GM12873 (cell line): ENCODE measurements at regions not wholly inside any gene's neighbourhood (a gene's known extent, or its start where the extent isn't known, plus 50 kb on each side); places are given as distances from the start of the nearest gene placed in this dataset.

Source experiments
- TF ChIP-seq, protein P1 (sequence below): IDR thresholded peaks from 2 replicates; pipeline ENCODE4 v1.5.1; 2012; ENCODE audit warnings: low read depth, mild to moderate bottlenecking, moderate library complexity, low read length, control low read depth; ENCODE audit not compliant: insufficient read depth; ENCODE audit errors: missing control alignments

DNA sequence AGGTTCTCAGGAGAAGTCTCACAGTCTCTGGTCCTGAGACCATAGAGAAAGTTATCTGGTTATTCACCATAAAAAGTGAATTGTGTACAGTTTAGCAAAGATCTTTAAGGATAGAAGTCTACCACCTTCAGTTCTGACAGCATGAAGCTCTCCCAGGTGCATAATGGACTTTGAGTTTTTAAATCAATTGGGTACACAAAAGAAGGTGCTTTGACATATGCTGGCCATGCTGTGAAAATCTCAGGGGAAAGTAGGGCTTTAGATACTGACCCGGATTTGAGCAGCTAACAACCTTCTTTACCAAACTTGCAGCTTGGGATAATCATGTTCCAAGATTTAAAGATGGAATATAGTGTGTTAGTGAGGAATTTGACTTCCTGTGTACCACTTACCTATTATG is 264.2 kb downstream of the ZSWIM6 start:
- TF ChIP-seq, protein P1, sequence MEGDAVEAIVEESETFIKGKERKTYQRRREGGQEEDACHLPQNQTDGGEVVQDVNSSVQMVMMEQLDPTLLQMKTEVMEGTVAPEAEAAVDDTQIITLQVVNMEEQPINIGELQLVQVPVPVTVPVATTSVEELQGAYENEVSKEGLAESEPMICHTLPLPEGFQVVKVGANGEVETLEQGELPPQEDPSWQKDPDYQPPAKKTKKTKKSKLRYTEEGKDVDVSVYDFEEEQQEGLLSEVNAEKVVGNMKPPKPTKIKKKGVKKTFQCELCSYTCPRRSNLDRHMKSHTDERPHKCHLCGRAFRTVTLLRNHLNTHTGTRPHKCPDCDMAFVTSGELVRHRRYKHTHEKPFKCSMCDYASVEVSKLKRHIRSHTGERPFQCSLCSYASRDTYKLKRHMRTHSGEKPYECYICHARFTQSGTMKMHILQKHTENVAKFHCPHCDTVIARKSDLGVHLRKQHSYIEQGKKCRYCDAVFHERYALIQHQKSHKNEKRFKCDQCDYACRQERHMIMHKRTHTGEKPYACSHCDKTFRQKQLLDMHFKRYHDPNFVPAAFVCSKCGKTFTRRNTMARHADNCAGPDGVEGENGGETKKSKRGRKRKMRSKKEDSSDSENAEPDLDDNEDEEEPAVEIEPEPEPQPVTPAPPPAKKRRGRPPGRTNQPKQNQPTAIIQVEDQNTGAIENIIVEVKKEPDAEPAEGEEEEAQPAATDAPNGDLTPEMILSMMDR: no peak

DNA sequence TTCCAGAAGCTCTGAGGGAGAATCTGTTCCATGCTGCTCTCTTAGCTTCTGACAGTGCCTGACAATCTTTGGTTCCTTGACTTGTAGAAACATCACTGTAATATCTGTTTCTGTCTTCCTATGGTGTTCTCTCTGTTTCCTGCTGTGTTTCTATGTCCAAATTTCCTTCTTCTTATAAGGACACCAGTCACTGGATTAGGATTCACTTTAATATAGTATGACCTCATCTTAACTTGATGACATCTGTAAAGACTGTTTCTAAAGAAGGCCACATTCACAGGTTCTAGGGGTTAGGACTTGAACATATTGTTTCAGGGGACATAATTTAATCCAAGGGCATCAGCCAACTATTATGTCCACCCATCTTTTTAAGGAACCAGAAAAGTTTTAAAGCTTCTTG is 265.6 kb downstream of the ZSWIM6 start:
- TF ChIP-seq, protein P1: no peak

DNA sequence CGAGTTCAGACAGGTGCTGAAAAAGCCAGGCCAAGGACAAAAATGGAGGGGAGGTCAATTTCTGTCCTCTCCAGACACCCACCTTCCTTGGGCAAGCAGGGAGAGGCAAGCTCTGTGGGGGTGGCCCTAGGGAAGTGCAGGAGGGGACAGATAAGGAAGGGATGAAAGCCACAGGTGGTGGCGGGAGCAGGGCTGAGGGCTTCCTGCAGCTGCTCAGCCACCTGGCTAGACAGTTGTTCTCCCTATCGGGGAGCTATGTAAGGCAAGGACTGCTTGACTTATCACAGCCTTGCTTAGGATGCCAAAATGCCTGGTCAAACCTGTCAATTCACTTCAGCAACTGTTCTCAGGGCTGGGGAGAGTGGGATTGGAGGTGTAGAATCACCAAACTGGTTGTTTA is 266.1 kb downstream of the ZSWIM6 start:
- TF ChIP-seq, protein P1: no peak

DNA sequence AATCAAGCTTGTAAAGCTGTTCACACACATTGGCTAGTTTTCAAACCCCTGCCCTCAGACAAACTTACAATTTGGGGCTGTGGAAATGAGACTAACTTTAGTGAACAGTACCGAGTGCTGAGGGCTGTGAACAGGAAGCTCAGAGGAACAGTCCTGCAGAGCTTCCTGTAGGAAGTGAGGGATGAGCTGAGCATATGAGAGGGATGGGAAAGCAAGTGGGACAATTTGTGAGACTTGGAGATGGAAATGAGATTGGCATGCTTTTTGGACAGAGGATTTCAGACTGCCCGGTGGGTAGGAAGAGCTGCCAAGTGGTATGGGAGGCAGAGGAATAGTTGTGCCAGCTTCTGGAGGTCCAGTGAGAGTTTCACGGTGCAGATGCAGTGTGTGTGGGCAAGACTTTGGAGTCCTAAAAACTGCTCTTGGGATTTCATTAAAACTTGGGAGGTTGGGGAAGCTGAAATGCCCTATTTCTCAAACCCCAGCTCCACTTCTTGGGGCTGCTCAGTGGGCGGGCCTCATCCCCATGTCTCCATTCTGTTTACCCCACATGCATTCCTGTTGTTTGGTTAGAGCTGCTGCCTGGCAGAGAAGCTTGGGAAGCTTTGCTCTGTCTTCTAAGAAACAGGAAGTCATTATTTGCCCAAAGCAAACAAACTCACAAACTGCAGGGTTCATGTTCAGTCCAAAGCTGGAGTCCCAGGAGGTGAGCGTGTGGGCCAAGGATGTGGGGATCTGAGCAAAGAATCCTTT is 267.5 kb downstream of the ZSWIM6 start:
- TF ChIP-seq, protein P1: no peak

DNA sequence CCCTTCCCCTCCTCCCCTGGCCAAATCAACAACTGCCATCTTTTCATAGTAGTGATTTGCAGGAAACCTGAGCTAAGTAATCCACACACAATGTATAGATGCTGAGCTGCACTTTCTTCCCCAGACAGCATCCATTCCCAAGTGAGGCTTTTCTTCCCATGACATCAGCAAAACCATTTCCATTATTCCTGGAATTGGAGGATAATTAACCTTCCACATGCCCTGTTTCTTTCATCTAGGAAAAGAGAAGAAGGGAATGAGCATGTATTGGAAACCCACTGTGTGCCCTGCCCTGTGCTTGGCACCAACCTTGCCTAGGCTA is 268.0 kb downstream of the ZSWIM6 start:
- TF ChIP-seq, protein P1: no peak

DNA sequence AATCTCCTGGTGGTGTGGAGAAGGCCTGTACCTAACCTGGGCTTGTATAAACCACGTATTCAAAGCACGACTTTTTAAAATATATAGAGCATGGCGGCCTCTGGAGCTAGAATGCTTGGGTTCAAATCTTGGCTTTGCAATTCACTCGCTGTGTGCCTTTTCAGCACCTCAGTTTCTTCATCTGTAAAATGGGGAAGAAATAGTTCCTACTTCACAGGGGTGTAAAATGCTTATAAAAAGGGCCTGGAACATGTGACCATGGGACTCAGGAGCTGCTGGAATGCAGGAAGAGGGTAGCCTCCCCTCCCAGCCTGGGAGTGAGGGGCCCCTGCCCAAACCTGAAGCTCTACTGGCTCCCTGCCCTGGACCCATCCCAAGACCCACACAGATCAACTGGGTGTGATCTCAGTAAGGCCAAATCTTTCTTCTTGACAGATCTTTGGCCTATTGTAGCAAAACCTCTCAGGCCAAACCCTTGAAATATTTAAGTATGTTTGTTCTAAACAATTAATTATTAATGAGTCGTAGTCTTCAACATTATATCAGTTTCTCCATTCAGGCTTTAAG is 269.0 kb downstream of the ZSWIM6 start:
- TF ChIP-seq, protein P1: no peak

DNA sequence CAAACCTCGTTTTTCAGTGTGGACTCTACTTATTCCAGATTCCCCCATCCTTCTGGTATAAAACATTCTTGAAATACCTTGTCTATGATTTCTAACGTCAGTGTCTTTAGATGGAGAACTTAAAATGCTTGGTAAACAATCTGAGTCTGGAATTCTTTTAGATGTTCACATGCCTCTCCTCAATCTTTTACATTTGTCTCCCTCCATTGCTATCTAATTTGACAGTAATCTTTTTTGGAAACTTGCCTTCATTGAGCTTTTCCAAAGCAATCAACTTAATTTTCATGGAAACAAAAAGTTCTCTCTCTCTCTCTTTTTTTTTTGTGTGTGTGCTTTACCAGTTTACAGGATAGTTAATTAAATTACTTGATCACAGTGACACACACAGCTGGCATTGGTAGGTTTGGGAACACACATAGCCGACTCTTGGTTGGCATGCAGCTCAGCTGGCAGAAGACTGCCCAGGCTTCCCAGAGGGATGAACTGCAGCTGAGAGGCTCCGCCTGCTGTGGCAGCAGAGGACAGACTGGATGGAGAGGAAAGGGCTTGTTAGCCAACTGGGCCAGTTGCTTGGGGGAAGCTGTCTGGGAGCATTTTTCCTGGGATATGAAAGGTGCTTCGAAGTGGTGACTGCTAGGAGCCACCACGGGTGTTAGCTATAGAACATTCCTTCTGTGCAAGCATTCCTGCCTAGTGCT is 271.3 kb downstream of the ZSWIM6 start:
- TF ChIP-seq, protein P1: no peak
